ENCODE measurements at regions not wholly inside any gene's neighbourhood (a gene's known extent, or its start where the extent isn't known, plus 50 kb on each side); places are given as distances from the start of the nearest gene placed in this dataset.

DNA sequence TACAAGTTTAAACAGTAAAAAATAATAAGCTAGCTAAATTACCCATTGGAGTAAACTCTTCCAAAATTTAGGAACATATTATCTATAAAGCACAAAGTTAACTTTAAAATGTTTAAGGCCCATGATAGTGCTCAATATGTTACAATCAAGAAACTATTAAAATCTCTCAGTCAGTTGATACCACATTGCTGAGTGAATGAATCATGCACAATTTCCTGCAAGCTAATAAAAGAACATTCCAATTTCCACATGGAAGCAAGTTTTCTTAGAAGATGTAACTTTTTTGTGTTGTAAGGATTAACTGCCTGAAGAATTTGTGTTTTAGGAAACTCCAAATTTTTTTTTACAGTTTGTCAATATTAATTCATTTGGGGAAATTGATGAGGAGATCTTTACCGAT, 666.6 kb downstream of the SLITRK1 start:
- TF ChIP-seq, protein P1, sequence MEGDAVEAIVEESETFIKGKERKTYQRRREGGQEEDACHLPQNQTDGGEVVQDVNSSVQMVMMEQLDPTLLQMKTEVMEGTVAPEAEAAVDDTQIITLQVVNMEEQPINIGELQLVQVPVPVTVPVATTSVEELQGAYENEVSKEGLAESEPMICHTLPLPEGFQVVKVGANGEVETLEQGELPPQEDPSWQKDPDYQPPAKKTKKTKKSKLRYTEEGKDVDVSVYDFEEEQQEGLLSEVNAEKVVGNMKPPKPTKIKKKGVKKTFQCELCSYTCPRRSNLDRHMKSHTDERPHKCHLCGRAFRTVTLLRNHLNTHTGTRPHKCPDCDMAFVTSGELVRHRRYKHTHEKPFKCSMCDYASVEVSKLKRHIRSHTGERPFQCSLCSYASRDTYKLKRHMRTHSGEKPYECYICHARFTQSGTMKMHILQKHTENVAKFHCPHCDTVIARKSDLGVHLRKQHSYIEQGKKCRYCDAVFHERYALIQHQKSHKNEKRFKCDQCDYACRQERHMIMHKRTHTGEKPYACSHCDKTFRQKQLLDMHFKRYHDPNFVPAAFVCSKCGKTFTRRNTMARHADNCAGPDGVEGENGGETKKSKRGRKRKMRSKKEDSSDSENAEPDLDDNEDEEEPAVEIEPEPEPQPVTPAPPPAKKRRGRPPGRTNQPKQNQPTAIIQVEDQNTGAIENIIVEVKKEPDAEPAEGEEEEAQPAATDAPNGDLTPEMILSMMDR (IDR thresholded peaks at IDR 0.05), result no peak
- TF ChIP-seq EZH2 (IDR thresholded peaks at IDR 0.05; ENCODE audit: borderline replicate concordance, insufficient read depth, low read depth, low read length, poor library complexity, severe bottlenecking), result no peak
